Calu3 (cell line): ENCODE measurements at regions not wholly inside any gene's neighbourhood (a gene's known extent, or its start where the extent isn't known, plus 50 kb on each side); places are given as distances from the start of the nearest gene placed in this dataset.

ENCODE experiments used
- BruUV-seq: library from RNA; stranded (reverse); fragments of 400-500 nt; replicated peaks from 2 replicates; lab custom pipeline; 2021; lab: Mats Ljungman, UMichigan
- CTCF ChIA-PET: fragments of 300-600 bp; sonication (Branson Sonifier 250); formaldehyde crosslinking; loops from one replicate; lab custom pipeline; 2022; ENCODE audit warnings: antibody characterized with exemption; lab: Charles Lee
- DNase-seq: peaks from one replicate; pipeline ENCODE4 v3.0.0; 2022
- H3K27ac Mint-ChIP-seq: one replicate; pipeline ENCODE4 v1.8.0; 2022; ENCODE audit warnings: mixed read lengths; ENCODE audit not compliant: unreplicated experiment
- H3K27me3 Mint-ChIP-seq: one replicate; pipeline ENCODE4 v1.8.0; 2022; ENCODE audit warnings: mixed read lengths; ENCODE audit not compliant: unreplicated experiment
- H3K36me3 Mint-ChIP-seq: one replicate; pipeline ENCODE4 v1.8.0; 2022; ENCODE audit warnings: mild to moderate bottlenecking, moderate library complexity, mixed read lengths; ENCODE audit not compliant: insufficient read depth, unreplicated experiment
- H3K4me1 Mint-ChIP-seq: one replicate; pipeline ENCODE4 v1.8.0; 2022; ENCODE audit warnings: mild to moderate bottlenecking, low read depth, mixed read lengths; ENCODE audit not compliant: unreplicated experiment
- H3K4me3 Mint-ChIP-seq: one replicate; pipeline ENCODE4 v1.8.0; 2022; ENCODE audit warnings: mild to moderate bottlenecking, low read depth, moderate library complexity, mixed read lengths; ENCODE audit not compliant: unreplicated experiment
- H3K9me3 Mint-ChIP-seq: one replicate; pipeline ENCODE4 v1.8.0; 2022; ENCODE audit warnings: low read depth, mixed read lengths; ENCODE audit not compliant: unreplicated experiment
- CTCF ChIP-seq: fragments of 200-600 bp; IDR thresholded peaks from one replicate; pipeline ENCODE4 v1.8.0; 2022; ENCODE audit warnings: antibody characterized with exemption; ENCODE audit not compliant: unreplicated experiment
- intact Hi-C: fragments of 100-400 bp; cut with micrococcal nuclease; formaldehyde crosslinking; loops from one replicate; pipeline ENCODE4 v1.10.0; 2022; ENCODE audit not compliant: unreplicated experiment

- no peaks in the 10 kb centered on the region for H3K27me3 Mint-ChIP-seq
- no peaks in the 10 kb centered on the region for H3K36me3 Mint-ChIP-seq
- CTCF ChIA-PET, result no interaction called here
- peaks cover 7% of the 10 kb centered on the region for H3K9me3 Mint-ChIP-seq
- BruUV-seq, result no TSS peak
- no peaks in the 10 kb centered on the region for H3K4me1 Mint-ChIP-seq
- no peak overlapping the region for H3K4me3 Mint-ChIP-seq
- TF ChIP-seq CTCF, result no peak
- H3K27ac Mint-ChIP-seq, result no peak overlapping the region
- intact Hi-C loops, result no loop called here
- DNase-seq, result no peak
Measured at GRCh38 chr3:154602241-154602640, 172.3 kb upstream of the GPR149 start.

GRCh38 chr3:154598166-154598565 is 168.2 kb upstream of the GPR149 start:
- no peak for TF ChIP-seq CTCF
- intact Hi-C loops, result no loop called here
- no peaks in the 10 kb centered on the region for H3K36me3 Mint-ChIP-seq
- H3K27me3 Mint-ChIP-seq, result no peaks in the 10 kb centered on the region
- no TSS peak for BruUV-seq
- H3K4me3 Mint-ChIP-seq, result no peak overlapping the region
- CTCF ChIA-PET, result interaction anchor here (1.5 kb wide), 1 partner anchor 10 kb away, joined by 4 read pairs; no protein-coding TSS in a partner anchor
- no peak for DNase-seq
- H3K4me1 Mint-ChIP-seq, result no peaks in the 10 kb centered on the region
- no peak overlapping the region for H3K27ac Mint-ChIP-seq
- H3K9me3 Mint-ChIP-seq, result peaks cover 9% of the 10 kb centered on the region

- Mint-ChIP-seq H3K27me3 (no peaks in the 10 kb centered on the region), H3K4me3 (no peak overlapping the region), H3K27ac (no peak overlapping the region), H3K4me1 (no peaks in the 10 kb centered on the region), H3K9me3 (no peaks in the 10 kb centered on the region), H3K36me3 (no peaks in the 10 kb centered on the region)
- DNase-seq, result no peak
- BruUV-seq, result no TSS peak
- intact Hi-C loops, result no loop called here
- CTCF ChIA-PET, result no interaction called here
- TF ChIP-seq CTCF, result no peak
Measured at GRCh38 chr3:154590675-154591384, 160.8 kb upstream of the GPR149 start.

GRCh38 chr3:154588831-154589230 is 158.8 kb upstream of the GPR149 start:
- no TSS peak for BruUV-seq
- Mint-ChIP-seq H3K27me3 (no peaks in the 10 kb centered on the region), H3K4me3 (no peak overlapping the region), H3K4me1 (no peaks in the 10 kb centered on the region), H3K27ac (no peak overlapping the region), H3K9me3 (no peaks in the 10 kb centered on the region), H3K36me3 (no peaks in the 10 kb centered on the region)
- no peak for TF ChIP-seq CTCF
- intact Hi-C loops, result no loop called here
- no peak for DNase-seq
- CTCF ChIA-PET, result no interaction called here
